ENCODE measurements at regions not wholly inside any gene's neighbourhood (a gene's known extent, or its start where the extent isn't known, plus 50 kb on each side); places are given as distances from the start of the nearest gene placed in this dataset.

DNA sequence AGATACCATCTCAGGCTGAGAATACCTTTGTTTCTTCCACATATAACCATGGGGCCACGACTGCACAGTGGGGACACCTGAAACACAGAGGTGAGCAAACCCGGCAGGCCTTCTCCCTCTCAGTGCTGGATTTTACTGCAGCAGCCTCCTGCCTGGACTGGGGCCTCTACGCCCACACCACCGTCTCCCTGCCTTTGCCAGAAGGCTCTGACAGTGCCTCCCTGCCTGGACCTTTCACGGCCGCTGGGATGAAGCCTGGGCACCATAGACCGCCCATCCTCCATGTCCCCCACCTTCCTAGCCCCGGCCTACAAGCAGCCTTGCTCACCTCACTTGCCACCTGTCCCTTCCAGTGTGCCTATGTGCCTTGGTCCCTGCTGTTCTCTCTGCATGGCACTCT lies 214.3 kb downstream of the NFKBIZ start:
- Histone ChIP-seq H2BK15ac (replicated peaks; ENCODE audit: low read depth) (no peak overlapping the region), H3K9ac (ENCODE audit: low read length) (no peak overlapping the region), H4K8ac (ENCODE audit: low read depth, low read length) (no peak overlapping the region), H2BK5ac (ENCODE audit: low read length) (no peak overlapping the region), H3K4me3 (ENCODE audit: low read length) (no peak overlapping the region), H3K27ac (ENCODE audit: low read depth, low read length) (no peak overlapping the region), H3K56ac (ENCODE audit: low read length) (no peak overlapping the region), H3K27me3 (ENCODE audit: insufficient read depth, low read length, poor library complexity) (no peaks in the 10 kb centered on the region), H3K18ac (ENCODE audit: low read length) (no peak overlapping the region), H2AK5ac (ENCODE audit: low read length) (no peak overlapping the region), H3K23ac (ENCODE audit: low read length) (no peak overlapping the region), H3K4me1 (ENCODE audit: control insufficient read depth, low read depth, low read length) (no peaks in the 10 kb centered on the region), H3K79me1 (ENCODE audit: low read length) (no peaks in the 10 kb centered on the region), H2BK120ac (ENCODE audit: low read depth, low read length) (no peak overlapping the region), H3K4ac (ENCODE audit: low read depth, low read length) (no peak overlapping the region), H3K36me3 (ENCODE audit: control insufficient read depth, insufficient read depth, low read length) (no peaks in the 10 kb centered on the region), H4K5ac (ENCODE audit: low read length) (no peak overlapping the region), H3K4me2 (ENCODE audit: low read length) (no peak overlapping the region), H3K79me2 (ENCODE audit: control insufficient read depth, insufficient read depth, low read length) (no peaks in the 10 kb centered on the region)
- DNase-seq, result no peak
- no CpG with 5 or more reads among the region's 8 CpGs for WGBS (ENCODE audit: extremely low coverage, insufficient coverage, low lambda C conversion rate)

DNA sequence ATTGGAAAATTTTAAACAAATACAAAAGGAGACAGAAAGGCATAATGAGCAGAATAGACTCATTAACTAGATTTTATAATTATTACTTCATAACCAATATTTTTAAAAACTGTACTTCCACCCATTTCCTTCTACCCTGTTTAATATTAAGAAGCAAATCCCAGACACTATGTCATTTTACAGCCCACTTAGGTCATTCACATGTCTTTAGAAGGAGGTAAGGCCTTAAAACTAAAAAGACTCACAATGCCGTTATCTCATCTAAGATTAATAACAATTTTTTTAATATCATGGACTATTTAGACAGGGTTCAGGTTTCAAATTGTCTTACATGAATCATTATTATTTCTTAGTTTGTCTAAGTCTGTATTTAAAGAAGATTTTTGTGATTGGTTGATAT lies 217.2 kb downstream of the NFKBIZ start:
- no peak for DNase-seq
- Histone ChIP-seq H3K27ac (ENCODE audit: low read depth, low read length) (no peak overlapping the region), H2BK120ac (ENCODE audit: low read depth, low read length) (no peak overlapping the region), H3K18ac (ENCODE audit: low read length) (no peak overlapping the region), H4K5ac (ENCODE audit: low read length) (no peak overlapping the region), H3K4me2 (ENCODE audit: low read length) (no peak overlapping the region), H3K4me3 (ENCODE audit: low read length) (no peak overlapping the region), H3K79me1 (ENCODE audit: low read length) (no peaks in the 10 kb centered on the region), H3K36me3 (ENCODE audit: control insufficient read depth, insufficient read depth, low read length) (no peaks in the 10 kb centered on the region), H4K8ac (ENCODE audit: low read depth, low read length) (no peak overlapping the region), H3K27me3 (ENCODE audit: insufficient read depth, low read length, poor library complexity) (no peaks in the 10 kb centered on the region), H3K56ac (ENCODE audit: low read length) (no peak overlapping the region), H3K79me2 (ENCODE audit: control insufficient read depth, insufficient read depth, low read length) (no peaks in the 10 kb centered on the region), H2BK5ac (ENCODE audit: low read length) (no peak overlapping the region), H3K23ac (ENCODE audit: low read length) (no peak overlapping the region), H3K4me1 (ENCODE audit: control insufficient read depth, low read depth, low read length) (no peaks in the 10 kb centered on the region), H3K4ac (ENCODE audit: low read depth, low read length) (no peak overlapping the region), H3K9ac (ENCODE audit: low read length) (no peak overlapping the region), H2AK5ac (ENCODE audit: low read length) (no peak overlapping the region), H2BK15ac (replicated peaks; ENCODE audit: low read depth) (no peak overlapping the region)
- no CpG with 5 or more reads among the region's 1 CpG for WGBS (ENCODE audit: extremely low coverage, insufficient coverage, low lambda C conversion rate)

DNA sequence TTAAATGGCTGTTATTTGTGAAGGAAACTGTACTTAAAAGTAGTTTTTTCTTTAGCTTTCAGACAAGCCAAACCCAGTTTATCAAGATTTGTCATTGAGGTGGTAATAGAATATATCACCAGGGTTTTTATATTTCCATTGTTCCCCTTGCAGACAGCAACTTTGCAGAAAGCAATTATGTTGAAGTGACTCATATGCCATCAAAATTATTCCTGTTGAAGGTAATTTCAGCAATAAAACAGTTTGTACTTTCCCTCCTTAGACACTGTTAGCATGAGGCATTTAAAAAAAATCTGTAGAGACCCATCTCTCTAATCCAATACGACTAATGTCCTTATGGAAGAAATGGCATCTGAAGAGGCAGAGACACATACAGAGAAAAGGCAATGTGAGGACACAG lies 219.0 kb downstream of the NFKBIZ start:
- Histone ChIP-seq H3K4me3 (ENCODE audit: low read length) (no peak overlapping the region), H2BK5ac (ENCODE audit: low read length) (no peak overlapping the region), H3K27ac (ENCODE audit: low read depth, low read length) (no peak overlapping the region), H3K36me3 (ENCODE audit: control insufficient read depth, insufficient read depth, low read length) (no peaks in the 10 kb centered on the region), H4K8ac (ENCODE audit: low read depth, low read length) (no peak overlapping the region), H2BK15ac (replicated peaks; ENCODE audit: low read depth) (no peak overlapping the region), H3K9ac (ENCODE audit: low read length) (no peak overlapping the region), H3K56ac (ENCODE audit: low read length) (no peak overlapping the region), H4K5ac (ENCODE audit: low read length) (no peak overlapping the region), H3K79me2 (ENCODE audit: control insufficient read depth, insufficient read depth, low read length) (no peaks in the 10 kb centered on the region), H3K4me1 (ENCODE audit: control insufficient read depth, low read depth, low read length) (no peaks in the 10 kb centered on the region), H3K27me3 (ENCODE audit: insufficient read depth, low read length, poor library complexity) (no peaks in the 10 kb centered on the region), H2BK120ac (ENCODE audit: low read depth, low read length) (no peak overlapping the region), H3K4me2 (ENCODE audit: low read length) (no peak overlapping the region), H3K23ac (ENCODE audit: low read length) (no peak overlapping the region), H3K79me1 (ENCODE audit: low read length) (no peaks in the 10 kb centered on the region), H3K4ac (ENCODE audit: low read depth, low read length) (no peak overlapping the region), H2AK5ac (ENCODE audit: low read length) (no peak overlapping the region), H3K18ac (ENCODE audit: low read length) (no peak overlapping the region)
- DNase-seq, result no peak
- WGBS (ENCODE audit: extremely low coverage, insufficient coverage, low lambda C conversion rate), result no CpG with 5 or more reads among the region's 1 CpG

DNA sequence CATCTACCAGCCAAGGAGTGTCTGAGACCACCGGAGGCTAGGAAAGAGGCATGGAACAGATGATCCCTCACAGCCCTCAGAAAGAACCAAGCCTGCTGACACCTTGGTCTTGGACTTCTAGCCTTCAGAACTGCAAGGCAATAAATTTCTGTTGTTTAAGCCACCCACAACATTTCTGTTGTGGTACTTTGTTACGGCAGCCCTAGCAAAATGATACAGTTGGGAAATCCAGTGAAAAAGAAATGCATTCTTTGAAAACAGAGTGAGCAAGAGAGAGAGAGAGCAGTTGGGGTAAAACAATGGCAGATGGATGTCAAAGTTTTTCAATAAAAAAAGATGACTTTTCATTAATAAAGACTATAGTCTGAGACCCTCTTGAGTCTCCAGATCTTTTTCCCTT lies 219.4 kb downstream of the NFKBIZ start:
- Histone ChIP-seq H2BK5ac (ENCODE audit: low read length) (no peak overlapping the region), H3K18ac (ENCODE audit: low read length) (no peak overlapping the region), H3K27me3 (ENCODE audit: insufficient read depth, low read length, poor library complexity) (no peaks in the 10 kb centered on the region), H3K4me3 (ENCODE audit: low read length) (no peak overlapping the region), H4K5ac (ENCODE audit: low read length) (no peak overlapping the region), H4K8ac (ENCODE audit: low read depth, low read length) (no peak overlapping the region), H2AK5ac (ENCODE audit: low read length) (no peak overlapping the region), H3K4me1 (ENCODE audit: control insufficient read depth, low read depth, low read length) (no peaks in the 10 kb centered on the region), H3K23ac (ENCODE audit: low read length) (no peak overlapping the region), H3K79me2 (ENCODE audit: control insufficient read depth, insufficient read depth, low read length) (no peaks in the 10 kb centered on the region), H3K56ac (ENCODE audit: low read length) (no peak overlapping the region), H3K79me1 (ENCODE audit: low read length) (no peaks in the 10 kb centered on the region), H3K4me2 (ENCODE audit: low read length) (no peak overlapping the region), H2BK15ac (replicated peaks; ENCODE audit: low read depth) (no peak overlapping the region), H3K36me3 (ENCODE audit: control insufficient read depth, insufficient read depth, low read length) (no peaks in the 10 kb centered on the region), H2BK120ac (ENCODE audit: low read depth, low read length) (no peak overlapping the region), H3K9ac (ENCODE audit: low read length) (no peak overlapping the region), H3K4ac (ENCODE audit: low read depth, low read length) (no peak overlapping the region), H3K27ac (ENCODE audit: low read depth, low read length) (no peak overlapping the region)
- no CpG with 5 or more reads among the region's 2 CpGs for WGBS (ENCODE audit: extremely low coverage, insufficient coverage, low lambda C conversion rate)
- DNase-seq, result no peak

DNA sequence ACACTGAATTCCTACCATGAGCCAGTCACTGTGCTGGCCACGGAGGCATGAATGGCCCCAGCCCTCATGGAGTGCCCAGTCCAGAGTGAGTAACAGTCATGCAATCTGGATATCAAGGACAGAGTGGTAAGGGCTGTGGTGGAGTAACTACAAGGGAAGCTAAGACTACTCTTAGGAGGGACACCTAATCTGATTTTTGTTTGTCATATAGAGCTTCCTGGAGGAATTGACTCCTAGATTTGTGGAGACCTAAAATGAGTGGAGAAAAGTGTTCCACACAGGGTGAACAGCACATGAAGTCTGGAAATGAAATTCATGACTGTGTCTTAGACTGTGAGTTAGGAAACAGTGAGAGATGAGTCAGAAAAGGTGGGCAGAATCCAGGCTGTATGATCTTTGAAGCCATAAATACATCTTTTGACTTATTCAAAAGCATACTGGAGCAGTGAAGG lies 219.9 kb downstream of the NFKBIZ start:
- no peaks in the 10 kb centered on the region for H3K79me1 ChIP-seq (ENCODE audit: low read length)
- no peak overlapping the region for H4K5ac ChIP-seq (ENCODE audit: low read length)
- H2BK120ac ChIP-seq (ENCODE audit: low read depth, low read length), result no peak overlapping the region
- H3K36me3 ChIP-seq (ENCODE audit: control insufficient read depth, insufficient read depth, low read length), result no peaks in the 10 kb centered on the region
- no peak overlapping the region for H3K9ac ChIP-seq (ENCODE audit: low read length)
- no peak overlapping the region for H3K4me3 ChIP-seq (ENCODE audit: low read length)
- WGBS (ENCODE audit: extremely low coverage, insufficient coverage, low lambda C conversion rate), result no CpG with 5 or more reads among the region's 1 CpG
- H3K4ac ChIP-seq (ENCODE audit: low read depth, low read length), result no peak overlapping the region
- no peaks in the 10 kb centered on the region for H3K79me2 ChIP-seq (ENCODE audit: control insufficient read depth, insufficient read depth, low read length)
- DNase-seq, result no peak
- H3K4me2 ChIP-seq (ENCODE audit: low read length), result no peak overlapping the region
- no peak overlapping the region for H2BK5ac ChIP-seq (ENCODE audit: low read length)
- no peak overlapping the region for H3K23ac ChIP-seq (ENCODE audit: low read length)
- no peak overlapping the region for H3K27ac ChIP-seq (ENCODE audit: low read depth, low read length)
- no peak overlapping the region for H2AK5ac ChIP-seq (ENCODE audit: low read length)
- no peaks in the 10 kb centered on the region for H3K27me3 ChIP-seq (ENCODE audit: insufficient read depth, low read length, poor library complexity)
- no peak overlapping the region for H3K56ac ChIP-seq (ENCODE audit: low read length)
- no peak overlapping the region for H2BK15ac ChIP-seq (replicated peaks; ENCODE audit: low read depth)
- H4K8ac ChIP-seq (ENCODE audit: low read depth, low read length), result no peak overlapping the region
- no peak overlapping the region for H3K18ac ChIP-seq (ENCODE audit: low read length)
- no peaks in the 10 kb centered on the region for H3K4me1 ChIP-seq (ENCODE audit: control insufficient read depth, low read depth, low read length)

DNA sequence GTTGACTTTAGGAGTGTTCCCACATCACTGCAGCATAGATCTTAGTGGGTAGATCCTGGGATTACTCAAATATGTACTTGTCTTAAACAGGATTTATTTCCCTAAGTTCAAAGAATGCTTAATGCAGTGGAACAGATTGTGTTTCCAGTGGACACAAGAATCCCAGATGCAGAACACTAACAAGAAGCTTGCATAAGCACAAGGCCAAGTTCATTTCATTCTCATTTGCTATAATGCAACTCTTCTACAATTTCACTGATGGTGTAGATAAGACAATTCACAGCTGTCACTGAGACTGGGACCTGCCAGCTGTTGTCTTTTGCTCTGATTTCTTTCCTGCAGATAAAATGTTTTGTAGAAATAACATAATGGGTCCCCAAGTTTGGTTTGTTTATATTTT lies 225.6 kb downstream of the NFKBIZ start:
- H3K79me1 ChIP-seq (ENCODE audit: low read length), result no peaks in the 10 kb centered on the region
- no peak overlapping the region for H3K27ac ChIP-seq (ENCODE audit: low read depth, low read length)
- no peak overlapping the region for H2AK5ac ChIP-seq (ENCODE audit: low read length)

More for the DNA sequence above, 225.6 kb downstream of the NFKBIZ start:
- no peak overlapping the region for H3K4me3 ChIP-seq (ENCODE audit: low read length)
- no peak overlapping the region for H3K9ac ChIP-seq (ENCODE audit: low read length)
- no peak overlapping the region for H3K4ac ChIP-seq (ENCODE audit: low read depth, low read length)
- H3K56ac ChIP-seq (ENCODE audit: low read length), result no peak overlapping the region
- H3K23ac ChIP-seq (ENCODE audit: low read length), result no peak overlapping the region
- no peak overlapping the region for H4K5ac ChIP-seq (ENCODE audit: low read length)
- no peak overlapping the region for H3K4me2 ChIP-seq (ENCODE audit: low read length)
- no peak overlapping the region for H3K18ac ChIP-seq (ENCODE audit: low read length)
- H2BK15ac ChIP-seq (replicated peaks; ENCODE audit: low read depth), result no peak overlapping the region
- DNase-seq, result no peak
- H2BK5ac ChIP-seq (ENCODE audit: low read length), result no peak overlapping the region
- H3K79me2 ChIP-seq (ENCODE audit: control insufficient read depth, insufficient read depth, low read length), result no peaks in the 10 kb centered on the region
- no peak overlapping the region for H4K8ac ChIP-seq (ENCODE audit: low read depth, low read length)
- no peaks in the 10 kb centered on the region for H3K27me3 ChIP-seq (ENCODE audit: insufficient read depth, low read length, poor library complexity)
- H2BK120ac ChIP-seq (ENCODE audit: low read depth, low read length), result no peak overlapping the region
- H3K36me3 ChIP-seq (ENCODE audit: control insufficient read depth, insufficient read depth, low read length), result no peaks in the 10 kb centered on the region
- peaks cover 3% of the 10 kb centered on the region for H3K4me1 ChIP-seq (ENCODE audit: control insufficient read depth, low read depth, low read length)
